ENCODE measurements at regions not wholly inside any gene's neighbourhood (a gene's known extent, or its start where the extent isn't known, plus 50 kb on each side); places are given as distances from the start of the nearest gene placed in this dataset.

DNA sequence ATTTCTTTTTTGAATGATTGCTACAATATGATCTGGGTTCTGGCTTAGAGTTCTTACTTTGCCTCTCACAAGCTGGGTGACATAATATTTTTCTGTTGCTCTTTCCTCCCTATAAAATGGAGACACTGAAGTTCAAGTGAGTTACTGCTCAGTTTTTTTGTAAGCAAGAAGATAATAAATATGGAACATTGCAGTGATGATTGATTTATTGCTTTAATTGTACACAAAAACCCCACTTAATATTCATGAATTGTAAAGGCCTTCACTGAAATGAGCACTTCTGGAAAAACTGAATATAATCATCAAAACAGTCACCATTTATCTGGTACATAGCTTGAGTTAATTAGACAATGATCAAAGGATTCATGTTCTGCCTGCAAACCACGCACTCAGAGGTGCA is 71.8 kb upstream of the NAP1L1 start:
- TF ChIP-seq EZH2 (IDR thresholded peaks at IDR 0.05; ENCODE audit: borderline replicate concordance, insufficient read depth, low read length, poor library complexity, severe bottlenecking) = no peak
- TF ChIP-seq, protein P1, sequence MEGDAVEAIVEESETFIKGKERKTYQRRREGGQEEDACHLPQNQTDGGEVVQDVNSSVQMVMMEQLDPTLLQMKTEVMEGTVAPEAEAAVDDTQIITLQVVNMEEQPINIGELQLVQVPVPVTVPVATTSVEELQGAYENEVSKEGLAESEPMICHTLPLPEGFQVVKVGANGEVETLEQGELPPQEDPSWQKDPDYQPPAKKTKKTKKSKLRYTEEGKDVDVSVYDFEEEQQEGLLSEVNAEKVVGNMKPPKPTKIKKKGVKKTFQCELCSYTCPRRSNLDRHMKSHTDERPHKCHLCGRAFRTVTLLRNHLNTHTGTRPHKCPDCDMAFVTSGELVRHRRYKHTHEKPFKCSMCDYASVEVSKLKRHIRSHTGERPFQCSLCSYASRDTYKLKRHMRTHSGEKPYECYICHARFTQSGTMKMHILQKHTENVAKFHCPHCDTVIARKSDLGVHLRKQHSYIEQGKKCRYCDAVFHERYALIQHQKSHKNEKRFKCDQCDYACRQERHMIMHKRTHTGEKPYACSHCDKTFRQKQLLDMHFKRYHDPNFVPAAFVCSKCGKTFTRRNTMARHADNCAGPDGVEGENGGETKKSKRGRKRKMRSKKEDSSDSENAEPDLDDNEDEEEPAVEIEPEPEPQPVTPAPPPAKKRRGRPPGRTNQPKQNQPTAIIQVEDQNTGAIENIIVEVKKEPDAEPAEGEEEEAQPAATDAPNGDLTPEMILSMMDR (IDR thresholded peaks at IDR 0.05; ENCODE audit: poor library complexity, severe bottlenecking) = no peak
- TF ChIP-seq POLR2AphosphoS5 (IDR thresholded peaks at IDR 0.05) = no peak

Measured in neural cell (in vitro differentiated cells).